SU-DHL-6 (cell line): ENCODE measurements at regions not wholly inside any gene's neighbourhood (a gene's known extent, or its start where the extent isn't known, plus 50 kb on each side); places are given as distances from the start of the nearest gene placed in this dataset.

Source experiments
- H2AFZ ChIP-seq: fragments of 200-600 bp; sonication (generic); 2 replicates; pipeline ENCODE4 v1.6.1; 2014; ENCODE audit warnings: low read depth, mild to moderate bottlenecking, moderate library complexity, mixed read lengths, antibody characterized with exemption, low read length; ENCODE audit not compliant: severe bottlenecking
- H3F3A ChIP-seq: fragments of 200-600 bp; shearing (Covaris generic); 2 replicates; pipeline ENCODE4 v1.6.0; 2016; ENCODE audit warnings: antibody characterized with exemption, mild to moderate bottlenecking; ENCODE audit not compliant: insufficient read depth
- H3K27ac ChIP-seq: fragments of 200-600 bp; sonication (generic); 2 replicates; pipeline ENCODE4 v1.5.1; 2016; ENCODE audit warnings: low read depth, mild to moderate bottlenecking, low read length, moderate library complexity, mixed read lengths
- H3K27me3 ChIP-seq: fragments of 200-600 bp; sonication (generic), shearing (Covaris generic); 2 replicates; pipeline ENCODE4 v1.6.0; 2014; ENCODE audit warnings: mild to moderate bottlenecking, low read length
- H3K36me3 ChIP-seq: fragments of 200-600 bp; sonication (generic); 2 replicates; pipeline ENCODE4 v1.6.1; 2014; ENCODE audit warnings: mild to moderate bottlenecking, low read length, mixed read lengths
- H3K4me2 ChIP-seq: fragments of 300-600, 200-600 bp; shearing (Covaris generic), sonication (generic); 2 replicates; pipeline ENCODE4 v1.6.0; 2014; ENCODE audit warnings: low read length, low read depth, mild to moderate bottlenecking; ENCODE audit not compliant: poor library complexity, severe bottlenecking
- H3K4me3 ChIP-seq: fragments of 200-600 bp; sonication (generic); 2 replicates; pipeline ENCODE4 v1.5.1; 2014; ENCODE audit warnings: antibody characterized with exemption, low read length, mild to moderate bottlenecking, mixed read lengths; ENCODE audit not compliant: insufficient read depth, poor library complexity, severe bottlenecking
- H3K79me2 ChIP-seq: fragments of 200-600 bp; sonication (generic); 2 replicates; pipeline ENCODE4 v1.6.1; 2014; ENCODE audit warnings: mild to moderate bottlenecking, low read length, moderate library complexity; ENCODE audit not compliant: insufficient read depth
- H3K9ac ChIP-seq: fragments of 200-600 bp; sonication (generic); 2 replicates; pipeline ENCODE4 v1.7.0; 2014; ENCODE audit warnings: mild to moderate bottlenecking, low read length
- H3K9me2 ChIP-seq: fragments of 200-600 bp; sonication (generic); replicated peaks from 2 replicates; pipeline ENCODE4 v1.6.1; 2014; ENCODE audit warnings: low read length; ENCODE audit not compliant: insufficient read depth
- H3K9me3 ChIP-seq: fragments of 200-600 bp; sonication (generic); 2 replicates; pipeline ENCODE4 v1.6.1; 2014; ENCODE audit warnings: low read length, mixed read lengths; ENCODE audit not compliant: insufficient read depth
- H4K20me1 ChIP-seq: fragments of 200-600 bp; sonication (generic); 2 replicates; pipeline ENCODE4 v1.6.1; 2014; ENCODE audit warnings: low read depth, mild to moderate bottlenecking, antibody characterized with exemption, low read length, moderate library complexity, mixed read lengths
- EZH2phosphoT487 ChIP-seq: fragments of 200-600 bp; sonication (generic), shearing (Covaris generic); conservative IDR thresholded peaks from 2 replicates; pipeline ENCODE4 v1.6.1; 2018; ENCODE audit warnings: mild to moderate bottlenecking, antibody characterized with exemption, low read length, moderate library complexity, mixed read lengths
- TF ChIP-seq, protein P1 (sequence below): fragments of 200-600 bp; sonication (generic); IDR thresholded peaks from one replicate; pipeline ENCODE4 v1.5.1; 2017; ENCODE audit warnings: antibody characterized with exemption, mild to moderate bottlenecking, low read length, moderate library complexity; ENCODE audit not compliant: insufficient read depth, poor library complexity, severe bottlenecking

DNA sequence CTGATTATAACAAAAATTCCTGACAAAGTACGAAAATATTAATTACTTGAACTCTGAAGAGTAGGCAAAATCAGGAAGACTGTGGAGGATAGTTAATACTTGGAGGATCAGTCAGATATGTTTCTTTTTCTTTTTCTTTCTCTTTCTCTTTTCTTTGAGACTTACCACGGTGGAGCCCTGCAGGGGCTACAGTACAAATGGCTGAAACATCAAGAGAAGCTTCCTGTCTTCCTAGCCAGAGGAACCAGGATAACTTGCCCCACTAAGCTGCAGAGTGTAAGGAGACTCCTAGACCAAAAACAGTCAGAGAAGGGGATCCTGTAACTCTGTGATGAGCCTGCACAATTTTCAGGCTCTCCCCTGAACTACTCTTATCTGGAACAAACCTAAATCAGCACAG is 324.6 kb upstream of the TYRP1 start:
- Histone ChIP-seq H3K9ac (no peak overlapping the region), H3K27ac (no peak overlapping the region), H3K4me2 (no peak overlapping the region), H3K79me2 (no peaks in the 10 kb centered on the region), H3K4me3 (no peak overlapping the region), H3F3A (no peaks in the 10 kb centered on the region), H2AFZ (no peak overlapping the region), H3K9me3 (no peaks in the 10 kb centered on the region), H3K27me3 (no peaks in the 10 kb centered on the region), H4K20me1 (no peaks in the 10 kb centered on the region), H3K9me2 (no peaks in the 10 kb centered on the region), H3K36me3 (no peaks in the 10 kb centered on the region)
- TF ChIP-seq EZH2phosphoT487 = no peak
- TF ChIP-seq, protein P1, sequence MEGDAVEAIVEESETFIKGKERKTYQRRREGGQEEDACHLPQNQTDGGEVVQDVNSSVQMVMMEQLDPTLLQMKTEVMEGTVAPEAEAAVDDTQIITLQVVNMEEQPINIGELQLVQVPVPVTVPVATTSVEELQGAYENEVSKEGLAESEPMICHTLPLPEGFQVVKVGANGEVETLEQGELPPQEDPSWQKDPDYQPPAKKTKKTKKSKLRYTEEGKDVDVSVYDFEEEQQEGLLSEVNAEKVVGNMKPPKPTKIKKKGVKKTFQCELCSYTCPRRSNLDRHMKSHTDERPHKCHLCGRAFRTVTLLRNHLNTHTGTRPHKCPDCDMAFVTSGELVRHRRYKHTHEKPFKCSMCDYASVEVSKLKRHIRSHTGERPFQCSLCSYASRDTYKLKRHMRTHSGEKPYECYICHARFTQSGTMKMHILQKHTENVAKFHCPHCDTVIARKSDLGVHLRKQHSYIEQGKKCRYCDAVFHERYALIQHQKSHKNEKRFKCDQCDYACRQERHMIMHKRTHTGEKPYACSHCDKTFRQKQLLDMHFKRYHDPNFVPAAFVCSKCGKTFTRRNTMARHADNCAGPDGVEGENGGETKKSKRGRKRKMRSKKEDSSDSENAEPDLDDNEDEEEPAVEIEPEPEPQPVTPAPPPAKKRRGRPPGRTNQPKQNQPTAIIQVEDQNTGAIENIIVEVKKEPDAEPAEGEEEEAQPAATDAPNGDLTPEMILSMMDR = no peak

DNA sequence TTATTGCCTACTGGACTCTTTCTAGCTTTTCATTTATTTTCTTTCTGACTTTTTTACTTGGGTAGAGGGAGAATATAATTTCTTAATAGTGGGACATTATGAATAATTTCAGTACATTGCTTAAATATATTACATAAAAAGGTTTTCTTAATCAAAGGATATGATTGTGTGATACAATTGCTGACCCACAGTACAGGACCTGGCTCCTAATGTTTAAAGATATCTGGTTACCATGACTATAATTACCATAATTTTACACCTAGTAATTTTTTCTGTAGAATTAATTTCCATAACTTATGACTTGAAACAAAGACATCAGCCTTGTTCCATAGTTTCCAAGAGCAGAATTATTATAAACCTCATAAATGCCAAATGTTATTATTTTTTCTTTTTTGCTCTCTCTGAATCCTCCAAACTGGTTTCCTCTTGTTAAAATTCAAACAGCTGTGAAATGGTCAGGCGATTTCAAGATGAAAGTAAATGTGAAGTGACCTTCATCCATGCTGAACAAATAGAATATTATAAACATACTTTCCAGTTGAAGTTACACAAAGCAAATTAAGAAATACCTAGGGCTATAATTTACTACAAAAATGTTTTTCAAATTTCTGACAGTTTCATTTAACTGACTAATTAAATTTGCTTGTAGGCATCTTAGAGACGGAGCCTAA is 301.2 kb upstream of the TYRP1 start:
- no peaks in the 10 kb centered on the region for H3K79me2 ChIP-seq
- H3F3A ChIP-seq = no peaks in the 10 kb centered on the region
- H3K9me2 ChIP-seq = no peaks in the 10 kb centered on the region
- H3K9me3 ChIP-seq = no peaks in the 10 kb centered on the region
- H3K27ac ChIP-seq = no peak overlapping the region
- H3K36me3 ChIP-seq = no peaks in the 10 kb centered on the region
- no peaks in the 10 kb centered on the region for H3K27me3 ChIP-seq
- TF ChIP-seq EZH2phosphoT487 = no peak
- TF ChIP-seq, protein P1 = no peak
- H3K9ac ChIP-seq = no peak overlapping the region
- no peak overlapping the region for H3K4me3 ChIP-seq
- no peak overlapping the region for H3K4me2 ChIP-seq
- no peak overlapping the region for H2AFZ ChIP-seq
- no peaks in the 10 kb centered on the region for H4K20me1 ChIP-seq

- Histone ChIP-seq H3K79me2 (no peaks in the 10 kb centered on the region), H3K4me3 (no peak overlapping the region), H3K4me2 (no peak overlapping the region), H4K20me1 (no peaks in the 10 kb centered on the region), H3K36me3 (no peaks in the 10 kb centered on the region), H3K9ac (no peak overlapping the region), H3K27me3 (no peaks in the 10 kb centered on the region), H3K27ac (no peak overlapping the region), H2AFZ (no peak overlapping the region), H3F3A (no peaks in the 10 kb centered on the region), H3K9me3 (no peaks in the 10 kb centered on the region), H3K9me2 (0 out of 2 replicates have a peak, but pooled peaks cover 5% of the 10 kb centered on the region)
- TF ChIP-seq, protein P1 = no peak
- no peak for TF ChIP-seq EZH2phosphoT487
These were observed 299.1 kb upstream of the TYRP1 start for GRCh38 chr9:12394105-12394504.
